ENCODE measurements at regions not wholly inside any gene's neighbourhood (a gene's known extent, or its start where the extent isn't known, plus 50 kb on each side); places are given as distances from the start of the nearest gene placed in this dataset.
A peak's percentile ranks its signal among the peaks of the same experiment; 100 is the strongest.

DNA sequence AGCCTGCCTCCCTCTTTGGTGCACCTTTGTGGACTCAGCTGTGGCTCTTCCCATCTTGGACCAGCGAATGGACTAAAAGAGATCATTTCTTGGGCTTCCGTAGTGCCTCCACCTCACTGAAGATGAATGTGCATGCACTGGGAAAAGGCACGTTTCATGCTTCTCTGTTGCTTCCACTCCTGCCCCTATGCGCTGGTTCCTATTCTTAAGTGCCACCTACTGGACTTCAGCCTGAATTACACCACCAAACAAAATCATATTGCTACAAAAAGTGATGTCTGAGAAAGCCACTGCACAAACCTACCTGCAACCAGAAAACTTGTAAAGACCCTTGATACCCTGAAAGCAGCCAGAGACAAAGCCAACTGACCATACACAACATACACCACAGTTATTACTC lies 695.6 kb downstream of the TSN start:
- Mint-ChIP-seq H3K4me1 (ENCODE audit: low read depth) (no peaks in the 10 kb centered on the region), H3K4me3 (ENCODE audit: low read depth) (no peak overlapping the region), H3K36me3 (ENCODE audit: insufficient read depth) (no peaks in the 10 kb centered on the region), H3K27ac (no peak overlapping the region), H3K27me3 (no peaks in the 10 kb centered on the region), H3K9me3 (ENCODE audit: low read depth) (peaks cover 31% of the 10 kb centered on the region)
- TF ChIP-seq, protein P1, sequence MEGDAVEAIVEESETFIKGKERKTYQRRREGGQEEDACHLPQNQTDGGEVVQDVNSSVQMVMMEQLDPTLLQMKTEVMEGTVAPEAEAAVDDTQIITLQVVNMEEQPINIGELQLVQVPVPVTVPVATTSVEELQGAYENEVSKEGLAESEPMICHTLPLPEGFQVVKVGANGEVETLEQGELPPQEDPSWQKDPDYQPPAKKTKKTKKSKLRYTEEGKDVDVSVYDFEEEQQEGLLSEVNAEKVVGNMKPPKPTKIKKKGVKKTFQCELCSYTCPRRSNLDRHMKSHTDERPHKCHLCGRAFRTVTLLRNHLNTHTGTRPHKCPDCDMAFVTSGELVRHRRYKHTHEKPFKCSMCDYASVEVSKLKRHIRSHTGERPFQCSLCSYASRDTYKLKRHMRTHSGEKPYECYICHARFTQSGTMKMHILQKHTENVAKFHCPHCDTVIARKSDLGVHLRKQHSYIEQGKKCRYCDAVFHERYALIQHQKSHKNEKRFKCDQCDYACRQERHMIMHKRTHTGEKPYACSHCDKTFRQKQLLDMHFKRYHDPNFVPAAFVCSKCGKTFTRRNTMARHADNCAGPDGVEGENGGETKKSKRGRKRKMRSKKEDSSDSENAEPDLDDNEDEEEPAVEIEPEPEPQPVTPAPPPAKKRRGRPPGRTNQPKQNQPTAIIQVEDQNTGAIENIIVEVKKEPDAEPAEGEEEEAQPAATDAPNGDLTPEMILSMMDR (IDR thresholded peaks at IDR 0.05; ENCODE audit: unreplicated experiment), result peak; percentile 43
- DNase-seq (ENCODE audit: low spot score, unreplicated experiment), result no peak

GRCh38 chr2:122451697-122452096 lies 696.2 kb downstream of the TSN start:
- TF ChIP-seq, protein P1 (IDR thresholded peaks at IDR 0.05; ENCODE audit: unreplicated experiment), result no peak
- H3K9me3 Mint-ChIP-seq (ENCODE audit: low read depth), result peaks cover 31% of the 10 kb centered on the region
- H3K4me3 Mint-ChIP-seq (ENCODE audit: low read depth), result no peak overlapping the region
- DNase-seq (ENCODE audit: low spot score, unreplicated experiment), result no peak
- H3K27me3 Mint-ChIP-seq, result no peaks in the 10 kb centered on the region
- no peak overlapping the region for H3K27ac Mint-ChIP-seq
- no peaks in the 10 kb centered on the region for H3K36me3 Mint-ChIP-seq (ENCODE audit: insufficient read depth)
- no peaks in the 10 kb centered on the region for H3K4me1 Mint-ChIP-seq (ENCODE audit: low read depth)

DNA sequence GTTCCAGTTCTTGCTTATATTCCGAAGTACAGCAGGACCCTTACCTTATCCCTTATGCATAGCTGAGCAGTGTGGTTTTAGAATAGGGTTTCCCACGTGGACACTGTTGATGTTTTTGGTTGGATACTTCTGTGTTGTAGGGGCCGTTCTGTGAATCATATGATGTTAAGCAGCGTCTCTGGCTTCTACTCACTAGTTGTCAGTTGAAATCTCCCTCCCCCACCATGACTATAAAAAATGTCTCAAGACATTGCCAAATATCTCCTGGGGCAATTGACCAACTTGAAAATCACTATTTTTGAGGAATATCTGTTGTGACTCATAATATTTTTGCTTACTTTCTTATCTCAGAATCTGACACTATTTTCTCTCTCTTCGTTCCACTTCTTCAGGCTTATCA lies 713.7 kb downstream of the TSN start:
- TF ChIP-seq, protein P1 (IDR thresholded peaks at IDR 0.05; ENCODE audit: unreplicated experiment), result no peak
- H3K27ac Mint-ChIP-seq, result no peak overlapping the region
- no peaks in the 10 kb centered on the region for H3K36me3 Mint-ChIP-seq (ENCODE audit: insufficient read depth)
- no peaks in the 10 kb centered on the region for H3K9me3 Mint-ChIP-seq (ENCODE audit: low read depth)
- H3K27me3 Mint-ChIP-seq, result no peaks in the 10 kb centered on the region
- H3K4me3 Mint-ChIP-seq (ENCODE audit: low read depth), result no peak overlapping the region
- no peak for DNase-seq (ENCODE audit: low spot score, unreplicated experiment)
- H3K4me1 Mint-ChIP-seq (ENCODE audit: low read depth), result peaks cover 5% of the 10 kb centered on the region

GRCh38 chr2:122471753-122472152 lies 716.3 kb downstream of the TSN start:
- Mint-ChIP-seq H3K4me1 (ENCODE audit: low read depth) (peaks cover 5% of the 10 kb centered on the region), H3K4me3 (ENCODE audit: low read depth) (no peak overlapping the region), H3K27me3 (no peaks in the 10 kb centered on the region), H3K9me3 (ENCODE audit: low read depth) (no peaks in the 10 kb centered on the region), H3K27ac (no peak overlapping the region), H3K36me3 (ENCODE audit: insufficient read depth) (no peaks in the 10 kb centered on the region)
- TF ChIP-seq, protein P1 (IDR thresholded peaks at IDR 0.05; ENCODE audit: unreplicated experiment), result no peak
- no peak for DNase-seq (ENCODE audit: low spot score, unreplicated experiment)

DNA sequence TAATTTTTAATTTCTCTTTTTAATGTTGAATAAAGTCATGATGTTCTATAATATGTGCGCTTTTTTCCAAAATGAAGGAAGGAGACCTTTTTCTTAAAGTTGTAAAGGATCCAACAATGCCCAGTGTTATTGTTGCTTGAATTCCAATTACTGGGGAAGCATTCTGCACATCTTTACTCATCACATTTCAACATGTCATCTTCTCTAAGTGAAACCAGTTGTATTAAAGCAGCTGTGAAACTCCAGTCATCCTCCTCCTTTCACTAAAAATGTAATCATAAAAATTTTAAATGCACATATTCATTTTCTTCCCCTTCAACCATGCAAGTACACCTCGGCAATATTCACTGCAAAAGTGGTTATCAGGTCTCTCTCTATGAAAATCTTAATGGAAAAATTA lies 722.7 kb downstream of the TSN start:
- no peak overlapping the region for H3K27ac Mint-ChIP-seq
- no peak for DNase-seq (ENCODE audit: low spot score, unreplicated experiment)
- no peaks in the 10 kb centered on the region for H3K36me3 Mint-ChIP-seq (ENCODE audit: insufficient read depth)
- H3K9me3 Mint-ChIP-seq (ENCODE audit: low read depth), result no peaks in the 10 kb centered on the region
- TF ChIP-seq, protein P1 (IDR thresholded peaks at IDR 0.05; ENCODE audit: unreplicated experiment), result no peak
- no peaks in the 10 kb centered on the region for H3K27me3 Mint-ChIP-seq
- H3K4me3 Mint-ChIP-seq (ENCODE audit: low read depth), result no peak overlapping the region
- H3K4me1 Mint-ChIP-seq (ENCODE audit: low read depth), result peaks cover 7% of the 10 kb centered on the region
